Activated T-helper 1 cell treated with anti-CD3 and anti-CD28 coated beads, Interleukin-2, amount 50 U/mL, for 16 hours (primary cell): ENCODE measurements at regions not wholly inside any gene's neighbourhood (a gene's known extent, or its start where the extent isn't known, plus 50 kb on each side); places are given as distances from the start of the nearest gene placed in this dataset.
"Not testable (repeated sequence)": the region's sequence is repeated elsewhere in the genome, so short reads cannot be mapped to it uniquely, and the experiment has no call there.

ENCODE experiments used
- DNase-seq, 2 donors: peaks; one replicate each; pipeline ENCODE4 v3.0.0-alpha.2; 2020; ENCODE audit warnings: low read depth in 1 of 2, low spot score in 1 of 2

- not testable (repeated sequence) for DNase-seq
These were observed 68.1 kb downstream of the GOLGA6L6 start for GRCh38 chr15:20473465-20473864.

GRCh38 chr15:20472983-20473382, 68.6 kb downstream of the GOLGA6L6 start:
- DNase-seq: not testable (repeated sequence)

- not testable (repeated sequence) for DNase-seq
These were observed 70.8 kb downstream of the GOLGA6L6 start for GRCh38 chr15:20470810-20471209.

GRCh38 chr15:20441138-20441537, 100.5 kb downstream of the GOLGA6L6 start:
- not testable (repeated sequence) for DNase-seq

GRCh38 chr15:20440390-20440789, 101.2 kb downstream of the GOLGA6L6 start:
- not testable (repeated sequence) for DNase-seq

GRCh38 chr15:20439111-20439510, 102.5 kb downstream of the GOLGA6L6 start:
- DNase-seq: not testable (repeated sequence)

- not testable (repeated sequence) for DNase-seq
These were observed 103.3 kb downstream of the GOLGA6L6 start for GRCh38 chr15:20438255-20438654.

- DNase-seq: not testable (repeated sequence)
These were observed 108.1 kb downstream of the GOLGA6L6 start for GRCh38 chr15:20433468-20433867.

- DNase-seq: not testable (repeated sequence)
These were observed 111.1 kb downstream of the GOLGA6L6 start for GRCh38 chr15:20430495-20430894.

- not testable (repeated sequence) for DNase-seq
These were observed 120.9 kb downstream of the GOLGA6L6 start for GRCh38 chr15:20420710-20421109.

GRCh38 chr15:20416618-20417017, 125.0 kb downstream of the GOLGA6L6 start:
- DNase-seq: not testable (repeated sequence)

- not testable (repeated sequence) for DNase-seq
These were observed 131.9 kb downstream of the GOLGA6L6 start for GRCh38 chr15:20409667-20410198.

GRCh38 chr15:20409247-20409646, 132.4 kb downstream of the GOLGA6L6 start:
- no peak for DNase-seq

- DNase-seq: no peak
These were observed 134.0 kb downstream of the GOLGA6L6 start for GRCh38 chr15:20407553-20407952.

GRCh38 chr15:20404571-20404970, 137.0 kb downstream of the GOLGA6L6 start:
- not testable (repeated sequence) for DNase-seq

- DNase-seq: not testable (repeated sequence)
These were observed 139.0 kb downstream of the GOLGA6L6 start for GRCh38 chr15:20402586-20402985.

GRCh38 chr15:20401058-20401457, 140.5 kb downstream of the GOLGA6L6 start:
- DNase-seq: not testable (repeated sequence)

GRCh38 chr15:20398680-20399079, 142.9 kb downstream of the GOLGA6L6 start:
- DNase-seq: not testable (repeated sequence)

- not testable (repeated sequence) for DNase-seq
These were observed 153.4 kb downstream of the GOLGA6L6 start for GRCh38 chr15:20388161-20388560.

- no peak for DNase-seq
These were observed 155.4 kb downstream of the GOLGA6L6 start for GRCh38 chr15:20386198-20386597.

GRCh38 chr15:20380199-20380598, 161.4 kb downstream of the GOLGA6L6 start:
- not testable (repeated sequence) for DNase-seq

GRCh38 chr15:20376872-20377271, 164.7 kb downstream of the GOLGA6L6 start:
- DNase-seq: no peak

GRCh38 chr15:20372416-20372815, 169.2 kb downstream of the GOLGA6L6 start:
- not testable (repeated sequence) for DNase-seq
